K562 (cell line): ENCODE measurements at regions not wholly inside any gene's neighbourhood (a gene's known extent, or its start where the extent isn't known, plus 50 kb on each side); places are given as distances from the start of the nearest gene placed in this dataset.

ENCODE experiments used
- ARID1B ChIP-seq: fragments of 450-650 bp; IDR thresholded peaks from 2 replicates; pipeline ENCODE4 v1.6.1; 2016; ENCODE audit warnings: antibody characterized with exemption, mild to moderate bottlenecking, inconsistent platforms
- BACH1 ChIP-seq: fragments of 200-800 bp; sonication (Bioruptor generic); IDR thresholded peaks from 2 replicates; pipeline ENCODE4 v1.6.1; 2016; ENCODE audit warnings: missing genetic modification characterization, missing compliant biosample characterization
- CREB1 ChIP-seq, 2 experiments: sonication (generic) in 1 of 2; formaldehyde crosslinking in 1 of 2; IDR thresholded peaks; 2 replicates each; pipeline versions ENCODE4 v1.6.1 to v1.8.0; 2012 to 2022; ENCODE audit warnings: inconsistent platforms in 1 of 2, mild to moderate bottlenecking in 1 of 2, missing genetic modification reagents in 1 of 2, moderate library complexity in 1 of 2
- CXXC5 ChIP-seq: fragments of 250-450 bp; sonication (Bioruptor Pico); IDR thresholded peaks from 2 replicates; pipeline ENCODE4 v1.8.0; 2022; ENCODE audit warnings: inconsistent platforms, mild to moderate bottlenecking, moderate library complexity
- FOXM1 ChIP-seq, 2 experiments: fragments of 450-650 bp in 1 of 2; sonication (generic) in 1 of 2; formaldehyde crosslinking in 1 of 2; IDR thresholded peaks; 2 replicates each; pipeline versions ENCODE4 v1.6.1 to v1.9.0; 2017 to 2022; ENCODE audit warnings: low read depth in 2 of 2, mild to moderate bottlenecking in 2 of 2, missing genetic modification reagents in 1 of 2, moderate library complexity in 1 of 2
- HNRNPLL ChIP-seq: fragments of 200-400 bp; formaldehyde crosslinking; IDR thresholded peaks from 2 replicates; pipeline ENCODE4 v1.6.1; 2017; ENCODE audit warnings: low read length, low read depth, mild to moderate bottlenecking; ENCODE audit not compliant: poor library complexity, severe bottlenecking
- PHF20 ChIP-seq: fragments of 450-650 bp; IDR thresholded peaks from 2 replicates; pipeline ENCODE4 v1.6.1; 2018; ENCODE audit not compliant: partially characterized antibody
- RB1 ChIP-seq: fragments of 450-650 bp; IDR thresholded peaks from 2 replicates; pipeline ENCODE4 v1.6.1; 2017; ENCODE audit warnings: low read depth, mild to moderate bottlenecking
- RFX1 ChIP-seq: fragments of 450-650 bp; IDR thresholded peaks from 2 replicates; pipeline ENCODE4 v1.6.1; 2016; ENCODE audit warnings: mild to moderate bottlenecking, moderate library complexity
- SP2 ChIP-seq: IDR thresholded peaks from 2 replicates; pipeline ENCODE4 v1.6.1; 2011; ENCODE audit warnings: mild to moderate bottlenecking, low read depth, low read length, moderate library complexity; ENCODE audit not compliant: poor library complexity, severe bottlenecking; ENCODE audit errors: extremely low read depth
- SUPT5H ChIP-seq: fragments of 450-650 bp; IDR thresholded peaks from 2 replicates; pipeline ENCODE4 v1.6.1; 2016
- ZNF324 ChIP-seq: fragments of 250-450 bp; sonication (Bioruptor Pico); IDR thresholded peaks from 2 replicates; pipeline ENCODE4 v1.4.0; 2020; ENCODE audit warnings: mild to moderate bottlenecking
- TF ChIP-seq, protein P1 (sequence below): fragments of 450-650 bp; IDR thresholded peaks from 2 replicates; pipeline ENCODE4 v1.6.1; 2016; ENCODE audit warnings: borderline replicate concordance
- TF ChIP-seq, protein P2 (sequence below): fragments of 450-650 bp; formaldehyde crosslinking; IDR thresholded peaks from 2 replicates; pipeline ENCODE4 v1.4.0; 2020; ENCODE audit warnings: mild to moderate bottlenecking, moderate library complexity
- TF ChIP-seq, protein P3 (sequence below): fragments of 250-450 bp; sonication (Bioruptor Pico); IDR thresholded peaks from 2 replicates; pipeline ENCODE4 v1.4.0; 2020
- TF ChIP-seq, protein P4 (sequence below): fragments of 450-650 bp; formaldehyde crosslinking; conservative IDR thresholded peaks from 2 replicates; pipeline ENCODE4 v1.4.0; 2022; ENCODE audit warnings: mild to moderate bottlenecking, missing genetic modification characterization

DNA sequence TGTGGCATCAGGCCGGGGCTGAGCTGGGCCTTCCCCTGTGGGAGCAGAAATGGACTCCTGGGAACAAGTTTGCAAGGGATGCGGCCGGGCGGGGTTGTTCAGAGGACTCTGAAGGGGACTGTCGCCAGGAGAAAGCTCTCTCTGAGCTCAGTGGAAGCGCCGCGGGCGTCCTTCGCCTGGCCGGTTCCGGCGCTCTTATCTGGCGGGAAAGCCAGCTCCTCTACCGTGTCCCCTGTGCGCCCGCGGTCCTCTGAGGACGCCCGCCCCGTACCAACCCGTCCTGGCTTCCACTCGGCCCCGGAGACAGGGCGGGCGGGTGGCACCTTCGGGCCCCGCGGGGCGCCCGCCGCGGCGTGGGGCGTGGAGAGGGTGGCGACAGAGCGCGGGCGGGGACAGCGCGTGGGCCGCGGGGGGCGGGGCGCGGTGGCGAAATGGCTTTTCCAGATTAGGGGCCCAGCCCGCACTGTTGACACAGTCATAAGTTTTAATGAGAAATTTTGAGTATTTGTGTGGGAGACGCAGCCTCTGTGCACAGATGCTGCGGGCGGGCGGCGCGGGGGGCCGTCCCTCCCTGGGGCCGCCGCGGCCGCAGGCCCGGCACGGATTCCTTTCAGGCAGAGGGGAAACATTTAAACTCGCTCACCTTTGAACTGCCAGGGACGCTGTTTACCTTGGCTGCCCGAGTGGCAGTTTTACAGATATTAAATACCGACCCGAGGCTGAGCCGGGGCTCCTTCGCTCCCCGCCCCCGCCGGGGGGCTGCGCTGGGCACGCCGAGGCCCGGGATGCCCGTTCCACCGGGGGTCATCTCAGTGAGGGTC lies 70.2 kb downstream of the FOXD2 start (continued):
- TF ChIP-seq HNRNPLL (no peak), PHF20 (no peak), CREB1 (IDR thresholded peaks at IDR 0.05) (no peak; the same call in 1 of the 2 replicates), CREB1 (CRISPR knock-in tag; IDR thresholded peaks at IDR 0.05) (no peak), RFX1 (no peak), SP2 (no peak), BACH1 (tag) (no peak), SUPT5H (no peak), ARID1B (0 out of 2 replicates have a peak, but pooled peaks have one; percentile 8), CXXC5 (peak; percentile 64), FOXM1 (IDR thresholded peaks at IDR 0.05; ENCODE audit: low read depth) (no peak), FOXM1 (CRISPR knock-in tag; IDR thresholded peaks at IDR 0.05; ENCODE audit: low read depth) (no peak), ZNF324 (CRISPR knock-in tag) (no peak), RB1 (no peak)
- TF ChIP-seq, protein P1, sequence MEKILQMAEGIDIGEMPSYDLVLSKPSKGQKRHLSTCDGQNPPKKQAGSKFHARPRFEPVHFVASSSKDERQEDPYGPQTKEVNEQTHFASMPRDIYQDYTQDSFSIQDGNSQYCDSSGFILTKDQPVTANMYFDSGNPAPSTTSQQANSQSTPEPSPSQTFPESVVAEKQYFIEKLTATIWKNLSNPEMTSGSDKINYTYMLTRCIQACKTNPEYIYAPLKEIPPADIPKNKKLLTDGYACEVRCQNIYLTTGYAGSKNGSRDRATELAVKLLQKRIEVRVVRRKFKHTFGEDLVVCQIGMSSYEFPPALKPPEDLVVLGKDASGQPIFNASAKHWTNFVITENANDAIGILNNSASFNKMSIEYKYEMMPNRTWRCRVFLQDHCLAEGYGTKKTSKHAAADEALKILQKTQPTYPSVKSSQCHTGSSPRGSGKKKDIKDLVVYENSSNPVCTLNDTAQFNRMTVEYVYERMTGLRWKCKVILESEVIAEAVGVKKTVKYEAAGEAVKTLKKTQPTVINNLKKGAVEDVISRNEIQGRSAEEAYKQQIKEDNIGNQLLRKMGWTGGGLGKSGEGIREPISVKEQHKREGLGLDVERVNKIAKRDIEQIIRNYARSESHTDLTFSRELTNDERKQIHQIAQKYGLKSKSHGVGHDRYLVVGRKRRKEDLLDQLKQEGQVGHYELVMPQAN: no peak
- TF ChIP-seq, protein P2, sequence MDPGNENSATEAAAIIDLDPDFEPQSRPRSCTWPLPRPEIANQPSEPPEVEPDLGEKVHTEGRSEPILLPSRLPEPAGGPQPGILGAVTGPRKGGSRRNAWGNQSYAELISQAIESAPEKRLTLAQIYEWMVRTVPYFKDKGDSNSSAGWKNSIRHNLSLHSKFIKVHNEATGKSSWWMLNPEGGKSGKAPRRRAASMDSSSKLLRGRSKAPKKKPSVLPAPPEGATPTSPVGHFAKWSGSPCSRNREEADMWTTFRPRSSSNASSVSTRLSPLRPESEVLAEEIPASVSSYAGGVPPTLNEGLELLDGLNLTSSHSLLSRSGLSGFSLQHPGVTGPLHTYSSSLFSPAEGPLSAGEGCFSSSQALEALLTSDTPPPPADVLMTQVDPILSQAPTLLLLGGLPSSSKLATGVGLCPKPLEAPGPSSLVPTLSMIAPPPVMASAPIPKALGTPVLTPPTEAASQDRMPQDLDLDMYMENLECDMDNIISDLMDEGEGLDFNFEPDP (CRISPR knock-in tag): no peak
- TF ChIP-seq, protein P3, sequence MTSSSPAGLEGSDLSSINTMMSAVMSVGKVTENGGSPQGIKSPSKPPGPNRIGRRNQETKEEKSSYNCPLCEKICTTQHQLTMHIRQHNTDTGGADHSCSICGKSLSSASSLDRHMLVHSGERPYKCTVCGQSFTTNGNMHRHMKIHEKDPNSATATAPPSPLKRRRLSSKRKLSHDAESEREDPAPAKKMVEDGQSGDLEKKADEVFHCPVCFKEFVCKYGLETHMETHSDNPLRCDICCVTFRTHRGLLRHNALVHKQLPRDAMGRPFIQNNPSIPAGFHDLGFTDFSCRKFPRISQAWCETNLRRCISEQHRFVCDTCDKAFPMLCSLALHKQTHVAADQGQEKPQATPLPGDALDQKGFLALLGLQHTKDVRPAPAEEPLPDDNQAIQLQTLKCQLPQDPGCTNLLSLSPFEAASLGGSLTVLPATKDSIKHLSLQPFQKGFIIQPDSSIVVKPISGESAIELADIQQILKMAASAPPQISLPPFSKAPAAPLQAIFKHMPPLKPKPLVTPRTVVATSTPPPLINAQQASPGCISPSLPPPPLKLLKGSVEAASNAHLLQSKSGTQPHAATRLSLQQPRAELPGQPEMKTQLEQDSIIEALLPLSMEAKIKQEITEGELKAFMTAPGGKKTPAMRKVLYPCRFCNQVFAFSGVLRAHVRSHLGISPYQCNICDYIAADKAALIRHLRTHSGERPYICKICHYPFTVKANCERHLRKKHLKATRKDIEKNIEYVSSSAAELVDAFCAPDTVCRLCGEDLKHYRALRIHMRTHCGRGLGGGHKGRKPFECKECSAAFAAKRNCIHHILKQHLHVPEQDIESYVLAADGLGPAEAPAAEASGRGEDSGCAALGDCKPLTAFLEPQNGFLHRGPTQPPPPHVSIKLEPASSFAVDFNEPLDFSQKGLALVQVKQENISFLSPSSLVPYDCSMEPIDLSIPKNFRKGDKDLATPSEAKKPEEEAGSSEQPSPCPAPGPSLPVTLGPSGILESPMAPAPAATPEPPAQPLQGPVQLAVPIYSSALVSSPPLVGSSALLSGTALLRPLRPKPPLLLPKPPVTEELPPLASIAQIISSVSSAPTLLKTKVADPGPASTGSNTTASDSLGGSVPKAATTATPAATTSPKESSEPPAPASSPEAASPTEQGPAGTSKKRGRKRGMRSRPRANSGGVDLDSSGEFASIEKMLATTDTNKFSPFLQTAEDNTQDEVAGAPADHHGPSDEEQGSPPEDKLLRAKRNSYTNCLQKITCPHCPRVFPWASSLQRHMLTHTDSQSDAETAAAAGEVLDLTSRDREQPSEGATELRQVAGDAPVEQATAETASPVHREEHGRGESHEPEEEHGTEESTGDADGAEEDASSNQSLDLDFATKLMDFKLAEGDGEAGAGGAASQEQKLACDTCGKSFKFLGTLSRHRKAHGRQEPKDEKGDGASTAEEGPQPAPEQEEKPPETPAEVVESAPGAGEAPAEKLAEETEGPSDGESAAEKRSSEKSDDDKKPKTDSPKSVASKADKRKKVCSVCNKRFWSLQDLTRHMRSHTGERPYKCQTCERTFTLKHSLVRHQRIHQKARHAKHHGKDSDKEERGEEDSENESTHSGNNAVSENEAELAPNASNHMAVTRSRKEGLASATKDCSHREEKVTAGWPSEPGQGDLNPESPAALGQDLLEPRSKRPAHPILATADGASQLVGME: no peak
- TF ChIP-seq, protein P4, sequence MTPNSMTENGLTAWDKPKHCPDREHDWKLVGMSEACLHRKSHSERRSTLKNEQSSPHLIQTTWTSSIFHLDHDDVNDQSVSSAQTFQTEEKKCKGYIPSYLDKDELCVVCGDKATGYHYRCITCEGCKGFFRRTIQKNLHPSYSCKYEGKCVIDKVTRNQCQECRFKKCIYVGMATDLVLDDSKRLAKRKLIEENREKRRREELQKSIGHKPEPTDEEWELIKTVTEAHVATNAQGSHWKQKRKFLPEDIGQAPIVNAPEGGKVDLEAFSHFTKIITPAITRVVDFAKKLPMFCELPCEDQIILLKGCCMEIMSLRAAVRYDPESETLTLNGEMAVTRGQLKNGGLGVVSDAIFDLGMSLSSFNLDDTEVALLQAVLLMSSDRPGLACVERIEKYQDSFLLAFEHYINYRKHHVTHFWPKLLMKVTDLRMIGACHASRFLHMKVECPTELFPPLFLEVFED (CRISPR knock-in tag): no peak
